Dendritic cell treated with granulocyte-macrophage colony-stimulating factor and Interleukin-4, amounts not matched to agents 40 ng/mL and 50 ng/mL, for 4 days (primary cell): ENCODE measurements at regions not wholly inside any gene's neighbourhood (a gene's known extent, or its start where the extent isn't known, plus 50 kb on each side); places are given as distances from the start of the nearest gene placed in this dataset.
"Not testable (repeated sequence)": the region's sequence is repeated elsewhere in the genome, so short reads cannot be mapped to it uniquely, and the experiment has no call there.

Experiments used
- H3K27ac Mint-ChIP-seq: one replicate; pipeline ENCODE4 v1.8.0; 2022; ENCODE audit warnings: mild to moderate bottlenecking, mixed read lengths
- H3K27me3 Mint-ChIP-seq: one replicate; pipeline ENCODE4 v1.8.0; 2022; ENCODE audit warnings: mild to moderate bottlenecking, mixed read lengths
- H3K36me3 Mint-ChIP-seq: one replicate; pipeline ENCODE4 v1.8.0; 2022; ENCODE audit warnings: low read depth, mixed read lengths
- H3K4me1 Mint-ChIP-seq: one replicate; pipeline ENCODE4 v1.8.0; 2022; ENCODE audit warnings: low read depth, mixed read lengths
- H3K4me3 Mint-ChIP-seq: one replicate; pipeline ENCODE4 v1.8.0; 2022; ENCODE audit warnings: mild to moderate bottlenecking, moderate library complexity, mixed read lengths
- H3K9me3 Mint-ChIP-seq: one replicate; pipeline ENCODE4 v1.8.0; 2022; ENCODE audit warnings: mixed read lengths
- intact Hi-C: fragments of 100-400 bp; cut with micrococcal nuclease; formaldehyde crosslinking; loops from one replicate; pipeline ENCODE4 v1.15.0; 2022

- intact Hi-C loops = no loop called here
- Mint-ChIP-seq H3K4me1 (peaks cover 17% of the 10 kb centered on the region), H3K27me3 (no peaks in the 10 kb centered on the region), H3K9me3 (peaks cover 8% of the 10 kb centered on the region), H3K36me3 (no peaks in the 10 kb centered on the region), H3K27ac (no peak overlapping the region), H3K4me3 (no peak overlapping the region)
Observed at GRCh38 chr3:194259982-194260766, 91.0 kb downstream of the CPN2 start.

DNA sequence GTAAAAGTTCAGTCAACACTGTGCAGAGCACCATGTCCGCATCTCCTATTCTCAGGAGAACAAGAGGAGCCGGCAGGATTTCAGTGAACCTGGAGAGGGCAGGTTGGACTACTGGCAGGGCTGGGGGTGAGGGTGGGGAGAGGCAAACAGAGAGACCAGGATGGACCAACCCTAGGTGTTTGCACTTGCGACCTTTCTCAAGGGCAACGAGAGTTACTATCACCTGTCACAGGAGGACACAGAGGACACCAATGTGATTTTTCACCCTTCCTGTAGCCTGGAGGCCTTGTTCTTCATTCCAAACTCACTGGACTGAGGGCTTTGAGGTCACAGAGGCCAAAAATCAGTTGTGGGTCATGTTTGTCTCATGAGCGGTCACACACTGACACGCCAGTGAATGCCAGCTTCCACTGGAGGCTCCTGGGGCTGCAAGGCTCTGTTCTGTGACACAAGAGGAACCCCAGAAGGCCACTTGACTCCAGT, 89.5 kb downstream of the CPN2 start:
- peaks cover 9% of the 10 kb centered on the region for H3K27me3 Mint-ChIP-seq
- H3K36me3 Mint-ChIP-seq = no peaks in the 10 kb centered on the region
- no peak overlapping the region for H3K27ac Mint-ChIP-seq
- intact Hi-C loops = no loop called here
- H3K9me3 Mint-ChIP-seq = peaks cover 8% of the 10 kb centered on the region
- H3K4me3 Mint-ChIP-seq = no peak overlapping the region
- H3K4me1 Mint-ChIP-seq = peaks cover 14% of the 10 kb centered on the region

DNA sequence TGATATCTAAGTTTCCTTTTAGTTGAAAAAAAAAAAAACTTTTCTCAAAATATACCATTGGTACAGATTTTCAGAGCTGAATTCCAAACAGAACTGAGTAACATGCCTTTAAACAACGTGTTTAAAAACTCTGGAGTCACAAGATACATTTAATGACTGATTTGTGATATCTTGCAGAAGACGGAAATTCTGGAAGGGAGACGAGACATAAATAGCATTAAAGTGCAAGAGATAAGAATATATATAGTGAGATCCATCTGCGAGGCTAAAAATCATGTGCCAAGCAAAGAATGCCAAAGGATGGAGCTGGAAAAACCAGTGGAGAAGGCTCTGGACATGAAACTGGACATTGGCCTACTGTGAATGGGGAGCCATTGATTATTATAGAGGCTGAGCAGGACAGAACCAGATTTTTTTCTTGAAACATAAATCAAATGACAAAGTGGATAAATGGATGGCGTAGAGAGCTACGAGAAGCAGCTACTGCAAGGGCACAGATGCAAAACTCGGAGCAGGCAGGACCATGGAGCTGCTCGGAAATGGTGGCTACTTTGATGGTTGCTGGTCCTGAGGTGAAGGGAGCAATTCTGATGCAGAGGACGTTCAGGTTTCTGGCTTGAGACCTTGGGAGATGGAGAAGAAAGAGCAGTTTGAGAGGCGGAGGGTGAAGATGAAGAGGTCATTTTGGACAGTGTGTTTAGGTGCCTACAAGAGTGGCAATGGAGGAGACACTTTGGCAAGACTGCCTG, 88.8 kb downstream of the CPN2 start:
- peaks cover 14% of the 10 kb centered on the region for H3K4me1 Mint-ChIP-seq
- no peak overlapping the region for H3K4me3 Mint-ChIP-seq
- intact Hi-C loops = no loop called here
- no peaks in the 10 kb centered on the region for H3K36me3 Mint-ChIP-seq
- H3K27ac Mint-ChIP-seq = no peak overlapping the region
- H3K27me3 Mint-ChIP-seq = peaks cover 11% of the 10 kb centered on the region
- peaks cover 8% of the 10 kb centered on the region for H3K9me3 Mint-ChIP-seq

- Mint-ChIP-seq H3K36me3 (no peaks in the 10 kb centered on the region), H3K4me1 (peaks cover 14% of the 10 kb centered on the region), H3K4me3 (no peak overlapping the region), H3K27ac (no peak overlapping the region), H3K9me3 (peaks cover 7% of the 10 kb centered on the region), H3K27me3 (peaks cover 16% of the 10 kb centered on the region)
- intact Hi-C loops = no loop called here
Observed at GRCh38 chr3:194262925-194263305, 88.2 kb downstream of the CPN2 start.

DNA sequence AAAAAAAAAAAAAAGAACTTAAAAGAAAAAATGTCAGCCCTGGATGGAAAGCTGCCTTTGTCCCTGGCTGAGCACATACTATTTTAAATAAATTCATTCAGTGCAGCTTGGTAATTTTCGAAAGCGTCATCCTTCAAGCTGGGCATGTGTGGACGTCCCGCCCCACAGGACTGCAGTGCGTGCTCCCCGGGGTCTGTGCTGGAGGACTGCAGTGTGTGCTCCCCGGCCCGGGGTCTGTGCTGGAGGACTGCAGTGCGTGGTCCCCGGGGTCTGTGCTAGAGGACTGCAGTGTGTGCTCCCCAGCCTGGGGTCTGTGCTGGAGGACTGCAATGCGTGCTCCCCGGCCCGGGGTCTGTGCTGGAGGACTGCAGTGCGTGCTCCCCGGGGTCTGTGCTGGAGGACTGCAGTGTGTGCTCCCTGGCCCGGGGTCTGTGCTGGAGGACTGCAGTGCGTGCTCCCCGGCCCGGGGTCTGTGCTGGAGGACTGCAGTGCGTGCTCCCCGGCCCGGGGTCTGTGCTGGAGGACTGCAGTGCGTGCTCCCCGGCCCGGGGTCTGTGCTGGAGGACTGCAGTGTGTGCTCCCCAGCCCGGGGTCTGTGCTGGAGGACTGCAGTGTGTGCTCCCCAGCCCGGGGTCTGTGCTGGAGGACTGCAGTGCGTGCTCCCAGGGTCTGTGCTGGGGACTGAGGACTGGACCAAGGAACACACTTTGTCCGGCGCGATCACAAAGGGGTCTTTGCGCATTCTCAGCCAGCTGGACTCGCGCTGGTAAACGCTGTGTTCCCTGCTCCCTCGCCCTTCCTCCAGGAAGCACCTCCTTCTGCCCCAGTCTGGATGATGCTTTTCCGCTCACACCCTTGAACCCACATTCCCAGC, 86.3 kb downstream of the CPN2 start:
- H3K9me3 Mint-ChIP-seq, intact Hi-C loops, H3K27ac Mint-ChIP-seq, H3K36me3 Mint-ChIP-seq: not testable (repeated sequence)
- H3K27me3 Mint-ChIP-seq = peaks cover 25% of the 10 kb centered on the region
- peak overlapping the region; percentile 39 for H3K4me3 Mint-ChIP-seq
- peaks cover 21% of the 10 kb centered on the region for H3K4me1 Mint-ChIP-seq

- Mint-ChIP-seq H3K27ac (no peak overlapping the region), H3K36me3 (no peaks in the 10 kb centered on the region), H3K4me1 (peaks cover 21% of the 10 kb centered on the region), H3K4me3 (peak overlapping the region; percentile 39), H3K27me3 (peaks cover 30% of the 10 kb centered on the region), H3K9me3 (no peaks in the 10 kb centered on the region)
- intact Hi-C loops = no loop called here
Observed at GRCh38 chr3:194265505-194265892, 85.6 kb downstream of the CPN2 start.

GRCh38 chr3:194265996-194266964, 84.8 kb downstream of the CPN2 start:
- Mint-ChIP-seq H3K4me3 (no peak overlapping the region), H3K4me1 (peaks cover 27% of the 10 kb centered on the region), H3K27ac (no peak overlapping the region), H3K27me3 (peaks cover 31% of the 10 kb centered on the region), H3K9me3 (no peaks in the 10 kb centered on the region), H3K36me3 (no peaks in the 10 kb centered on the region)
- intact Hi-C loops = no loop called here

DNA sequence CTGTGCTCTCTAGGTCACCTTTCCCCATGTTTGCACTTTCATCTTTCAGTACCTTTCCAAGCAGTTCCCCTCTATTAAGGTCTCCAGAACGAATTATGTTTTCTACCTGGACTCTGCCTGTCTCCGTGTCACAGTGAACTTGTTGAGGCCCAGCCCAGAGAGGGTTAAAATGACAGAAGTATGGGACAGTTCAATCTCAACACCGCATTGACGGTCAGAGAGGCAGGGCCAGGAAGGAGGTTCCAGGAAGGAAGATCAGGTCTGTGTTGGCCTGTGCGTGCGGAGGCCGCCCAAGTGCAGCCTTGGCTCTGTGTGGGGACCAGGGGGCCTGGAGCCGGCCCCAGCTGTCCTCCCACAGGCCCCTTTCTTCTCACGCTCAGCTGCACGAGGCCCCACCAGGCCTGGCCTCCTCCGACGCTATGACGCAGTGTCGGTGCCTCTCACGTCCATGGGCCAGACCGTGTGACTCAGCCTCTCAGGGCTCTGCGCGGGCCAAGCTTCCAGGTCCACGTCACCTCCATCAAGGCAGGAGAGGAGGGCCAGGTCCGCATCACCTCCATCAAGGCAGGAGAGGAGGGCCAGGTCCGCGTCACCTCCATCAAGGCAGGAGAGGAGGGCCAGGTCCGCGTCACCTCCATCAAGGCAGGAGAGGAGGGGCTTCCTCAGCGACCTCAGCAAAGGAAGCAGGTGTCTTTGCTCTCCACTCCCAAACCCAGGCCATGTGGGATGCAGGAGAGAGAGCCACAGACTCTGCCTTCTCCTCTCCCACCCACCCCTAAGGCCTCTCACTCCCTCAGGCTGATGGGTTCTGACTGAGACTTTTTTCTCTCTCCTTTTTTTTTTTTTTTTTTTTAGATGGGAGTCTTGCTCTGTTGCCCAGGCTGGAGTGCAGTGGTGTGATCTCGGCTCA, 83.1 kb downstream of the CPN2 start:
- Mint-ChIP-seq H3K4me3 (no peak overlapping the region), H3K4me1 (peaks cover 27% of the 10 kb centered on the region), H3K36me3 (no peaks in the 10 kb centered on the region), H3K27me3 (peaks cover 31% of the 10 kb centered on the region), H3K27ac (no peak overlapping the region), H3K9me3 (no peaks in the 10 kb centered on the region)
- intact Hi-C loops = no loop called here

DNA sequence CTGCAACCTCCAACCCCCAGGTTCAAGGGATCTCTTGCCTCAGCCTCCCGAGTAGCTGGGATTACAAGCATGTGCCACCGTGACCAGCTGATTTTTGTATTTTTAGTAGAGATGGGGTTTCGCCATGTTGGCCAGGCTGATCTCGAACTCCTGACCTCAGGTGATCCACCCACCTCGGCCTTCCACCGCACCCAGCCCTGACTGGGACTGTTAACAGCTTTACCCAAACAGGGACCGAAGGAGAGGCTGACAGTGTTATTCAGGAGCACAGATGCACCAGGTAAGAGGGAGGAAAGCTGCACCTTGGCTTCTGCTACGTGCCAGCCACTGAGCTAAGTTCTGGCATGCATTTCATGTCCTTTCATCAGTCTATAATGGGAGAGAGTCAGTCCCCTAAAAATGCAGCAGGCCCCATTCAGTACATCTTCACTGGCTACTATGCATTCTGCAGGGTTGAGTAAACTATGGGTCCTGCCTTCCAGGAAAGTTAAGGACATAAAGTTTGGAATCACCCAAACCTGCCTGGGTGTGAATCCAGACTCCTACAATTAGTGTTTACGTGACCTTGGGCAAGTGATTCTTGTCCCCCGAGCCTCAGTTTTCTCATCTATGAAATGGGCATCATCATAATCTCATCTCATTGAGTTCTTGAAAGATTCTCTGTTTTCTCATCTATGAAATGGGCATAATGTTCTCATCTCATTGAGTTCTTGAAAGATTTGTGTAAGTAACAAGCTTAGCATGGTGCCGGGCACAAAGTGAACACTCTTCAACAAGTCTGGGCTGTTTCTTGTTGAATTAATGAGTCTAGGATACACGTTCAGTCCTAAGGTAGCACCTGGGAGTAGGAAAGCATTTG, 82.2 kb downstream of the CPN2 start:
- intact Hi-C loops = no loop called here

DNA sequence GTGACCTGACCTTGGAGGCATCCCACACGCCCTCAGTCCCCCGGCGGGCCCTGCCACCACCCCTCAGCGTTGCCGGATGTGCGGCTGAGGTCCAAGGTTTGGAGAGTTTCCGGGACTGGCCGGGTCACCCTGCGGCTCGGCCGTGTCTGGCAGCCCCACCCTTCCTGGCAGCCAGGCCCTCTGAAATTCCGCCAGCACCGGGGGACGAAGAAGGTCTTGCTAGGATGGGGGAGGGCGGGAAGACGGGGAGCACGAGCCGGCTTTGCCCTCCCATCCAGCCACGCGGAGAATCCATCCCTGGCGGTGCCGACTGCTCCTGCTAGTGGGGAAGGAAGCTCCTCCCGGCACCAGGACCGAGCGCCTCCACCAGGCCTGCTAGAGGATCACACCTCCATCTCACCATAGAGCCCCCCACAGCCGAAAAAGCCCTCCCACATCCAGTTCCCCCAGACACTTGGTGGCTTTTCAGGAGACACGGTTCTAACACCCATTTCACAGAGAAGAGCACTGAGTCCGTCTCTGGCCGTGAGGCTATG, 81.5 kb downstream of the CPN2 start:
- Mint-ChIP-seq H3K36me3 (no peaks in the 10 kb centered on the region), H3K27ac (no peak overlapping the region), H3K4me1 (peaks cover 27% of the 10 kb centered on the region), H3K27me3 (peaks cover 34% of the 10 kb centered on the region), H3K4me3 (peak overlapping the region; percentile 54), H3K9me3 (no peaks in the 10 kb centered on the region)
- intact Hi-C loops = no loop called here

More for the DNA sequence above, 82.2 kb downstream of the CPN2 start:
- H3K27ac Mint-ChIP-seq = no peak overlapping the region
- H3K27me3 Mint-ChIP-seq = peaks cover 31% of the 10 kb centered on the region
- no peaks in the 10 kb centered on the region for H3K9me3 Mint-ChIP-seq
- H3K36me3 Mint-ChIP-seq = no peaks in the 10 kb centered on the region
- no peak overlapping the region for H3K4me3 Mint-ChIP-seq
- peaks cover 27% of the 10 kb centered on the region for H3K4me1 Mint-ChIP-seq

- Mint-ChIP-seq H3K9me3 (no peaks in the 10 kb centered on the region), H3K27ac (no peak overlapping the region), H3K4me3 (no peak overlapping the region), H3K27me3 (peaks cover 29% of the 10 kb centered on the region), H3K36me3 (no peaks in the 10 kb centered on the region), H3K4me1 (peaks cover 26% of the 10 kb centered on the region)
- intact Hi-C loops = no loop called here
Observed at GRCh38 chr3:194270627-194271459, 80.3 kb downstream of the CPN2 start.
